Parathyroid adenoma (tissue), 2 donors: ENCODE measurements at regions not wholly inside any gene's neighbourhood (a gene's known extent, or its start where the extent isn't known, plus 50 kb on each side); places are given as distances from the start of the nearest gene placed in this dataset.

Source experiments
- H2AFZ ChIP-seq: fragments of 300-600 bp; sonication (generic); one replicate; pipeline ENCODE4 v1.7.0; 2017; ENCODE audit warnings: antibody characterized with exemption, mild to moderate bottlenecking
- H3K27ac ChIP-seq: fragments of 300-600 bp; sonication (generic); one replicate; pipeline ENCODE4 v1.7.0; 2017
- H3K27me3 ChIP-seq: fragments of 300-600 bp; sonication (generic); one replicate; pipeline ENCODE4 v1.7.0; 2017; ENCODE audit warnings: low read length; ENCODE audit not compliant: control insufficient read depth, insufficient read depth
- H3K36me3 ChIP-seq: fragments of 300-600 bp; sonication (generic); one replicate; pipeline ENCODE4 v1.7.0; 2017; ENCODE audit warnings: low read length; ENCODE audit not compliant: control insufficient read depth, insufficient read depth
- H3K4me1 ChIP-seq: fragments of 300-600 bp; sonication (generic); one replicate; pipeline ENCODE4 v1.7.0; 2017; ENCODE audit warnings: control low read depth
- H3K4me2 ChIP-seq: fragments of 300-600 bp; sonication (generic); one replicate; pipeline ENCODE4 v1.7.0; 2017; ENCODE audit warnings: low read length
- H3K4me3 ChIP-seq: fragments of 300-600 bp; sonication (generic); one replicate; pipeline ENCODE4 v1.7.0; 2017; ENCODE audit warnings: low read depth, low read length
- H3K79me2 ChIP-seq: fragments of 300-600 bp; sonication (generic); one replicate; pipeline ENCODE4 v1.7.0; 2017; ENCODE audit warnings: control low read depth
- H3K9ac ChIP-seq: fragments of 300-600 bp; sonication (generic); one replicate; pipeline ENCODE4 v1.7.0; 2017; ENCODE audit warnings: mild to moderate bottlenecking
- H3K9me3 ChIP-seq: fragments of 300-600 bp; sonication (generic); one replicate; pipeline ENCODE4 v1.7.0; 2017; ENCODE audit warnings: low read length; ENCODE audit not compliant: control insufficient read depth
- CTCF ChIP-seq: fragments of 300-600 bp; sonication (generic); IDR thresholded peaks from one replicate; pipeline ENCODE4 v1.7.0; 2017; ENCODE audit warnings: antibody characterized with exemption, mild to moderate bottlenecking
- donor health status: primary hyperparathyroidism.

- Histone ChIP-seq H3K36me3 (no peaks in the 10 kb centered on the region), H3K4me1 (no peaks in the 10 kb centered on the region), H3K79me2 (no peaks in the 10 kb centered on the region), H3K9ac (no peak overlapping the region), H3K4me3 (no peak overlapping the region), H3K27me3 (no peaks in the 10 kb centered on the region), H2AFZ (no peak overlapping the region), H3K27ac (no peak overlapping the region), H3K9me3 (no peaks in the 10 kb centered on the region), H3K4me2 (no peak overlapping the region)
- TF ChIP-seq CTCF: no peak
Observed at GRCh38 chr10:118167056-118167700, 120.4 kb upstream of the RAB11FIP2 start.

GRCh38 chr10:118163217-118163616 is 116.5 kb upstream of the RAB11FIP2 start:
- TF ChIP-seq CTCF: no peak
- Histone ChIP-seq H3K4me1 (no peaks in the 10 kb centered on the region), H3K27me3 (no peaks in the 10 kb centered on the region), H3K36me3 (no peaks in the 10 kb centered on the region), H3K4me3 (no peak overlapping the region), H3K4me2 (no peak overlapping the region), H3K79me2 (no peaks in the 10 kb centered on the region), H3K9ac (no peak overlapping the region), H3K9me3 (no peaks in the 10 kb centered on the region), H3K27ac (no peak overlapping the region), H2AFZ (no peak overlapping the region)

GRCh38 chr10:118161461-118162246 is 114.9 kb upstream of the RAB11FIP2 start:
- Histone ChIP-seq H3K27ac (no peak overlapping the region), H3K4me1 (no peaks in the 10 kb centered on the region), H3K9ac (no peak overlapping the region), H3K27me3 (no peaks in the 10 kb centered on the region), H3K79me2 (no peaks in the 10 kb centered on the region), H3K36me3 (no peaks in the 10 kb centered on the region), H3K4me2 (no peak overlapping the region), H2AFZ (no peak overlapping the region), H3K4me3 (no peak overlapping the region), H3K9me3 (no peaks in the 10 kb centered on the region)
- TF ChIP-seq CTCF: no peak

DNA sequence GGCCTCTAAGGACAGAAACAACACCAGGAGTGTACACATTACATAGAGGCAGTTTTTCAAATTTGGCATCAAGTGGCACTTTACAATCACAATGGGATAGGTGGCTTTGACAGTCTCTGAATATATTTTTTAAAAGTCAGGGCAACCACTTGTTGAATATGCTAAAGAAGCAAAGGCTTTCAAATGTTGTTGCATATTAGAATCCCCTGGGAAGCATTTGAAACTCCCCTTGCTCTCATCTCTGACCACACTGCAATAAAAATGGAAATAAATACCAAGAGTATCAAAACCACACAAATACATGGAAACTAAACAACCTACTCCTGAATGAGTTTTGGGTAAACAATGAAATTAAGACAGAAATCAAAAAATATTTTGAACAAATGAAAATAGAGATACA is 106.5 kb upstream of the RAB11FIP2 start:
- TF ChIP-seq CTCF: no peak
- Histone ChIP-seq H3K4me2 (no peak overlapping the region), H2AFZ (no peak overlapping the region), H3K9ac (no peak overlapping the region), H3K27me3 (no peaks in the 10 kb centered on the region), H3K4me1 (no peaks in the 10 kb centered on the region), H3K79me2 (no peaks in the 10 kb centered on the region), H3K9me3 (no peaks in the 10 kb centered on the region), H3K4me3 (no peak overlapping the region), H3K36me3 (no peaks in the 10 kb centered on the region), H3K27ac (no peak overlapping the region)

DNA sequence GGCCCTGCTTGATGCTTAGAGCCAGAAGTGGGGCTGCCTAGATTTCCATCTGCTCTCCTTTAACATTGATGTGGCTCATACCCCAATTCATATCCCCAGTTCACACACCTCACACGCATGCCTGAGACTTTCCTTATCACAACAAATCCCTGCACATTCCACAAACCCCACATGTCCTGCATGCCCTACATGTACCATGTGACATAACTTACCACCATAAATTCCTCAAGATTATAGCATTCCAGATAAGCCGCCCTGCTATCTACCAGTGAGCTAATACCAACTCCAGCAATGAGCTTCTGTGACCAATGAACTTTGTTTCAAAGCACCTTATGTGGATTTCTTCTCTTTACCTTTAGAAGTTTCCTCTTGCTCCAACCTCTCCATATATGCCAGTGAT is 104.7 kb upstream of the RAB11FIP2 start:
- Histone ChIP-seq H3K4me2 (no peak overlapping the region), H2AFZ (no peak overlapping the region), H3K4me1 (no peaks in the 10 kb centered on the region), H3K9me3 (no peaks in the 10 kb centered on the region), H3K27me3 (no peaks in the 10 kb centered on the region), H3K27ac (no peak overlapping the region), H3K36me3 (no peaks in the 10 kb centered on the region), H3K4me3 (no peak overlapping the region), H3K9ac (no peak overlapping the region), H3K79me2 (no peaks in the 10 kb centered on the region)
- no peak for TF ChIP-seq CTCF
